ENCODE measurements at regions not wholly inside any gene's neighbourhood (a gene's known extent, or its start where the extent isn't known, plus 50 kb on each side); places are given as distances from the start of the nearest gene placed in this dataset.
"Not testable (repeated sequence)": the region's sequence is repeated elsewhere in the genome, so short reads cannot be mapped to it uniquely, and the experiment has no call there.

DNA sequence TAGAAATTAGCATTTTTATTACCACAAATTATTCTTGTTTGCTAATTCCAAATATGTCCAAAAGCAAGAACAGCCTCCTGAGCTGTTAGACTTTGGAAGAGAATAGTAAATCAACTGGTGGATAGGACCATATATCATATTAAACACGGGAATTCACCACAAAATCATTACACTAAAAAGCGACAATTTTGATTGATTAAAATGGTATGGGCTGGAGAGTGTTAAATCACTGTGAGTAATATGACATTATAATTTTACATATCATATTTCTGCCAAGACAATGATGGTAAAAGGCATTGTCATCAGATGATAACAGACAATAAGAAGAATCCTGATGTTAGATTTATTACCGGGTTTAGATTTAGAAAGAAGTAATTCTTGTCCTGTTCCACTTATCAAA is 107.2 kb upstream of the ARRDC3 start:
- no peak for DNase-seq
- intact Hi-C loops (cut with micrococcal nuclease; ENCODE audit: unreplicated experiment), result no loop called here
- TF ChIP-seq, protein P1, sequence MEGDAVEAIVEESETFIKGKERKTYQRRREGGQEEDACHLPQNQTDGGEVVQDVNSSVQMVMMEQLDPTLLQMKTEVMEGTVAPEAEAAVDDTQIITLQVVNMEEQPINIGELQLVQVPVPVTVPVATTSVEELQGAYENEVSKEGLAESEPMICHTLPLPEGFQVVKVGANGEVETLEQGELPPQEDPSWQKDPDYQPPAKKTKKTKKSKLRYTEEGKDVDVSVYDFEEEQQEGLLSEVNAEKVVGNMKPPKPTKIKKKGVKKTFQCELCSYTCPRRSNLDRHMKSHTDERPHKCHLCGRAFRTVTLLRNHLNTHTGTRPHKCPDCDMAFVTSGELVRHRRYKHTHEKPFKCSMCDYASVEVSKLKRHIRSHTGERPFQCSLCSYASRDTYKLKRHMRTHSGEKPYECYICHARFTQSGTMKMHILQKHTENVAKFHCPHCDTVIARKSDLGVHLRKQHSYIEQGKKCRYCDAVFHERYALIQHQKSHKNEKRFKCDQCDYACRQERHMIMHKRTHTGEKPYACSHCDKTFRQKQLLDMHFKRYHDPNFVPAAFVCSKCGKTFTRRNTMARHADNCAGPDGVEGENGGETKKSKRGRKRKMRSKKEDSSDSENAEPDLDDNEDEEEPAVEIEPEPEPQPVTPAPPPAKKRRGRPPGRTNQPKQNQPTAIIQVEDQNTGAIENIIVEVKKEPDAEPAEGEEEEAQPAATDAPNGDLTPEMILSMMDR (IDR thresholded peaks at IDR 0.05; ENCODE audit: unreplicated experiment), result no peak
- H3K27ac Mint-ChIP-seq (ENCODE audit: unreplicated experiment), result no peak overlapping the region
- no peaks in the 10 kb centered on the region for H3K36me3 Mint-ChIP-seq (ENCODE audit: insufficient read depth, unreplicated experiment)
- CTCF ChIA-PET, result no interaction called here
- peaks cover 5% of the 10 kb centered on the region for H3K9me3 Mint-ChIP-seq (ENCODE audit: low read depth, unreplicated experiment)
- H3K4me1 Mint-ChIP-seq (ENCODE audit: low read depth, unreplicated experiment), result no peaks in the 10 kb centered on the region
- H3K4me3 Mint-ChIP-seq (ENCODE audit: low read depth, unreplicated experiment), result no peak overlapping the region
- H3K27me3 Mint-ChIP-seq (ENCODE audit: unreplicated experiment), result no peaks in the 10 kb centered on the region
- no TSS peak for BruUV-seq (replicated peaks)

DNA sequence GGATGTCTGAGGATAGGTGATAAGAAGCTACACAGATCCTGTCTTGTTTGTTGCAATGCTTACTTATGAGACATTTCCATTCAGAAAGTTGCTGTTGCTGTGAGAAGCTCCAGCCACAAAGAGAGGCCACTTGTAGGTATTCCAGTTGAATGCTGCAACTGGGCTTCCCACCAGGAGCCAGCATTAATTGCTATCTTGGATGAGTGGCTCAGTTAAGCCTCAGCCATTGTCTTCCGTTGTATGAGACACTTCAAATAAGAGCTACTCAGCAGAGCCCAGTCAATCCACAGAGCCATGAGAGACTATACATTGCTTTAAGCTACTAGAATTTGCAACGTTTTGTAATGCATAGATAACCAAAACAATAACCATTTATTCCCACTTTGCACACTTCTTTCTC is 104.3 kb upstream of the ARRDC3 start:
- CTCF ChIA-PET, result no interaction called here
- Mint-ChIP-seq H3K4me3 (ENCODE audit: low read depth, unreplicated experiment) (no peak overlapping the region), H3K9me3 (ENCODE audit: low read depth, unreplicated experiment) (peaks cover 5% of the 10 kb centered on the region), H3K27me3 (ENCODE audit: unreplicated experiment) (no peaks in the 10 kb centered on the region), H3K36me3 (ENCODE audit: insufficient read depth, unreplicated experiment) (no peaks in the 10 kb centered on the region), H3K4me1 (ENCODE audit: low read depth, unreplicated experiment) (no peaks in the 10 kb centered on the region), H3K27ac (ENCODE audit: unreplicated experiment) (no peak overlapping the region)
- intact Hi-C loops (cut with micrococcal nuclease; ENCODE audit: unreplicated experiment), result no loop called here
- BruUV-seq (replicated peaks), result no TSS peak
- DNase-seq, result no peak
- TF ChIP-seq, protein P1 (IDR thresholded peaks at IDR 0.05; ENCODE audit: unreplicated experiment), result no peak

DNA sequence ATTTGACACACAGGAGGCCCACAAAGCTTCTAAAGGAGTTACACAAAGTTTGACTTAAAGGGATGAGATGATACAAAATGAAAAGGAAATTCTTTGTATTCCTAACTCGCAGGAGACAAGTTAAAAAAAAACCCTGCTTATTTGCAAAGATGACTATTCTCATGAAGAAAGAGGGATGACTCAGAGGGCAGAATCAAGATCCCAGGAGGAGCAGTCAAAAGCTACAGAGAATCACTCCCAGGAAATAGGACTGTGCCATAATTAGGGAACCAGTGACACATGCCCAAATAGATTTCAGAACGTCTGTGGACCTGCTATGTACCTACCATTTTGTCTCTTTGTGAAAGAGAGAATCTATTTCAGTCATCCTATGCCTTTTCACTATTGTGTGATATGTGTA is 103.5 kb upstream of the ARRDC3 start:
- H3K36me3 Mint-ChIP-seq (ENCODE audit: insufficient read depth, unreplicated experiment), result no peaks in the 10 kb centered on the region
- H3K27ac Mint-ChIP-seq (ENCODE audit: unreplicated experiment), result no peak overlapping the region
- BruUV-seq (replicated peaks), result no TSS peak
- TF ChIP-seq, protein P1 (IDR thresholded peaks at IDR 0.05; ENCODE audit: unreplicated experiment), result no peak
- H3K9me3 Mint-ChIP-seq (ENCODE audit: low read depth, unreplicated experiment), result peaks cover 5% of the 10 kb centered on the region
- no peak overlapping the region for H3K4me3 Mint-ChIP-seq (ENCODE audit: low read depth, unreplicated experiment)
- H3K4me1 Mint-ChIP-seq (ENCODE audit: low read depth, unreplicated experiment), result no peaks in the 10 kb centered on the region
- H3K27me3 Mint-ChIP-seq (ENCODE audit: unreplicated experiment), result no peaks in the 10 kb centered on the region
- no peak for DNase-seq
- intact Hi-C loops (cut with micrococcal nuclease; ENCODE audit: unreplicated experiment), result no loop called here
- CTCF ChIA-PET, result no interaction called here

DNA sequence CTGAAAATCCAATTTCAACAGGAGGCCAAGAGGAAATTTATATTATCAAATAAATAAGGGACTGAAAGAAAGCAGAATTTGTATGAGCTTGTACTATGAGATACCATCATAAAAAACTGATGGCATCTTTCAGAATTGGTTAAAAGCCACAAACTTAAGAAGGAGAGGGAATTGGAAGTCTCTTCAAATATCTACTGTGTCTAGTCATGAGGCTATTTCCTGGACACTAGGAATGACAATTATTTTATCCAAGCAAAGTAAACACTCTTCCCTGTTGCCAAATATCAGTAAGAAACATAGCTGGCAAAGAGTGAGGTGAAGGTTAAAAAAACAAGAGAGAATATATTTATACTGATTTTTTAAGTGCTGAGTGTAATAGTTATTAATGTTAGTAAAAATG is 101.5 kb upstream of the ARRDC3 start:
- CTCF ChIA-PET, result no interaction called here
- H3K4me1 Mint-ChIP-seq (ENCODE audit: low read depth, unreplicated experiment), result no peaks in the 10 kb centered on the region
- no TSS peak for BruUV-seq (replicated peaks)
- intact Hi-C loops (cut with micrococcal nuclease; ENCODE audit: unreplicated experiment), result no loop called here
- DNase-seq, result no peak
- H3K27me3 Mint-ChIP-seq (ENCODE audit: unreplicated experiment), result no peaks in the 10 kb centered on the region
- TF ChIP-seq, protein P1 (IDR thresholded peaks at IDR 0.05; ENCODE audit: unreplicated experiment), result no peak
- no peak overlapping the region for H3K4me3 Mint-ChIP-seq (ENCODE audit: low read depth, unreplicated experiment)
- no peaks in the 10 kb centered on the region for H3K36me3 Mint-ChIP-seq (ENCODE audit: insufficient read depth, unreplicated experiment)
- peaks cover 5% of the 10 kb centered on the region for H3K9me3 Mint-ChIP-seq (ENCODE audit: low read depth, unreplicated experiment)
- no peak overlapping the region for H3K27ac Mint-ChIP-seq (ENCODE audit: unreplicated experiment)

DNA sequence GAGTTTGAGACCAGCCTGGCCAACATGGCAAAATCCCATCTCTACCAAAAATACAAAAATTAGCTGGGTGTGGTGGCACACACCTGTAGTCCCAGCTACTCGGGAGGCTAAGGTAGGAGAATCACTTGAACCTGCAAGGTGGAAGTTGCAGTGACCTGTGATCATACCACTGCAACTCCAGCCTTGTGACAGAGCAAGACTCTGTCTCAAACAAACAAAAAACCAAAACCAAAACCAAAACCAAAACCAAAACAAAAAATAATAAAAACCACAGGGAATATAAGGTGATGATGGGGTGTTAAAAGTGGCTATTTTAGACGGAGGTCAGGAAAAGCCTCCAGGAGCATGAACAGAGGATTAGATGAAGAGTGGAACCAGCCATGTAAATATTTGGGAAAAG is 96.3 kb upstream of the ARRDC3 start:
- H3K4me3 Mint-ChIP-seq (ENCODE audit: low read depth, unreplicated experiment); DNase-seq; H3K27me3 Mint-ChIP-seq (ENCODE audit: unreplicated experiment); BruUV-seq (replicated peaks); H3K27ac Mint-ChIP-seq (ENCODE audit: unreplicated experiment); intact Hi-C loops (cut with micrococcal nuclease; ENCODE audit: unreplicated experiment); H3K9me3 Mint-ChIP-seq (ENCODE audit: low read depth, unreplicated experiment); CTCF ChIA-PET; H3K36me3 Mint-ChIP-seq (ENCODE audit: insufficient read depth, unreplicated experiment); H3K4me1 Mint-ChIP-seq (ENCODE audit: low read depth, unreplicated experiment): not testable (repeated sequence)
